ENCODE measurements at regions not wholly inside any gene's neighbourhood (a gene's known extent, or its start where the extent isn't known, plus 50 kb on each side); places are given as distances from the start of the nearest gene placed in this dataset.

GRCh38 chr3:105083945-105084344 is 282.8 kb upstream of the ALCAM start:
- H3K4me1 Mint-ChIP-seq (ENCODE audit: low read depth): no peaks in the 10 kb centered on the region
- H3K36me3 Mint-ChIP-seq (ENCODE audit: low read depth): no peaks in the 10 kb centered on the region
- no peak overlapping the region for H3K4me3 Mint-ChIP-seq (ENCODE audit: low read depth)
- intact Hi-C loops (cut with micrococcal nuclease): no loop called here
- H3K27me3 Mint-ChIP-seq (ENCODE audit: low read depth): no peaks in the 10 kb centered on the region
- no peak overlapping the region for H3K27ac Mint-ChIP-seq
- H3K9me3 Mint-ChIP-seq: no peaks in the 10 kb centered on the region
- DNase-seq (ENCODE audit: low spot score): no peak

- no peak overlapping the region for H3K4me3 Mint-ChIP-seq (ENCODE audit: low read depth)
- DNase-seq (ENCODE audit: low spot score): no peak
- H3K4me1 Mint-ChIP-seq (ENCODE audit: low read depth): no peaks in the 10 kb centered on the region
- H3K27me3 Mint-ChIP-seq (ENCODE audit: low read depth): no peaks in the 10 kb centered on the region
- intact Hi-C loops (cut with micrococcal nuclease): no loop called here
- no peaks in the 10 kb centered on the region for H3K36me3 Mint-ChIP-seq (ENCODE audit: low read depth)
- no peaks in the 10 kb centered on the region for H3K9me3 Mint-ChIP-seq
- no peak overlapping the region for H3K27ac Mint-ChIP-seq
Observed at GRCh38 chr3:105085506-105085905, 281.2 kb upstream of the ALCAM start.

GRCh38 chr3:105093371-105094252 is 273.1 kb upstream of the ALCAM start:
- DNase-seq (ENCODE audit: low spot score): no peak
- Mint-ChIP-seq H3K27me3 (ENCODE audit: low read depth) (no peaks in the 10 kb centered on the region), H3K27ac (no peak overlapping the region), H3K9me3 (no peaks in the 10 kb centered on the region), H3K4me1 (ENCODE audit: low read depth) (no peaks in the 10 kb centered on the region), H3K36me3 (ENCODE audit: low read depth) (no peaks in the 10 kb centered on the region), H3K4me3 (ENCODE audit: low read depth) (no peak overlapping the region)
- intact Hi-C loops (cut with micrococcal nuclease): no loop called here

GRCh38 chr3:105094588-105094987 is 272.1 kb upstream of the ALCAM start:
- no peaks in the 10 kb centered on the region for H3K36me3 Mint-ChIP-seq (ENCODE audit: low read depth)
- H3K9me3 Mint-ChIP-seq: no peaks in the 10 kb centered on the region
- no peaks in the 10 kb centered on the region for H3K27me3 Mint-ChIP-seq (ENCODE audit: low read depth)
- intact Hi-C loops (cut with micrococcal nuclease): no loop called here
- H3K4me1 Mint-ChIP-seq (ENCODE audit: low read depth): no peaks in the 10 kb centered on the region
- no peak overlapping the region for H3K4me3 Mint-ChIP-seq (ENCODE audit: low read depth)
- DNase-seq (ENCODE audit: low spot score): no peak
- no peak overlapping the region for H3K27ac Mint-ChIP-seq

- H3K27me3 Mint-ChIP-seq (ENCODE audit: low read depth): no peaks in the 10 kb centered on the region
Observed at GRCh38 chr3:105096071-105096470, 270.6 kb upstream of the ALCAM start.

GRCh38 chr3:105101603-105102002 is 265.1 kb upstream of the ALCAM start:
- no peaks in the 10 kb centered on the region for H3K27me3 Mint-ChIP-seq (ENCODE audit: low read depth)
- no peak for DNase-seq (ENCODE audit: low spot score)
- no peaks in the 10 kb centered on the region for H3K4me1 Mint-ChIP-seq (ENCODE audit: low read depth)
- no peaks in the 10 kb centered on the region for H3K9me3 Mint-ChIP-seq
- intact Hi-C loops (cut with micrococcal nuclease): no loop called here
- H3K36me3 Mint-ChIP-seq (ENCODE audit: low read depth): no peaks in the 10 kb centered on the region
- H3K4me3 Mint-ChIP-seq (ENCODE audit: low read depth): no peak overlapping the region
- no peak overlapping the region for H3K27ac Mint-ChIP-seq

More at GRCh38 chr3:105096071-105096470, 270.6 kb upstream of the ALCAM start:
- H3K9me3 Mint-ChIP-seq: no peaks in the 10 kb centered on the region
- intact Hi-C loops (cut with micrococcal nuclease): no loop called here
- no peaks in the 10 kb centered on the region for H3K36me3 Mint-ChIP-seq (ENCODE audit: low read depth)
- H3K4me3 Mint-ChIP-seq (ENCODE audit: low read depth): no peak overlapping the region
- no peaks in the 10 kb centered on the region for H3K4me1 Mint-ChIP-seq (ENCODE audit: low read depth)
- H3K27ac Mint-ChIP-seq: no peak overlapping the region
- DNase-seq (ENCODE audit: low spot score): no peak

- Mint-ChIP-seq H3K9me3 (no peaks in the 10 kb centered on the region), H3K4me1 (ENCODE audit: low read depth) (no peaks in the 10 kb centered on the region), H3K27me3 (ENCODE audit: low read depth) (no peaks in the 10 kb centered on the region), H3K27ac (no peak overlapping the region), H3K4me3 (ENCODE audit: low read depth) (no peak overlapping the region), H3K36me3 (ENCODE audit: low read depth) (no peaks in the 10 kb centered on the region)
- intact Hi-C loops (cut with micrococcal nuclease): no loop called here
- DNase-seq (ENCODE audit: low spot score): no peak
Observed at GRCh38 chr3:105103139-105103538, 263.6 kb upstream of the ALCAM start.

- H3K4me1 Mint-ChIP-seq (ENCODE audit: low read depth): no peaks in the 10 kb centered on the region
- H3K27me3 Mint-ChIP-seq (ENCODE audit: low read depth): no peaks in the 10 kb centered on the region
- H3K27ac Mint-ChIP-seq: no peak overlapping the region
- no peaks in the 10 kb centered on the region for H3K36me3 Mint-ChIP-seq (ENCODE audit: low read depth)
- no peak for DNase-seq (ENCODE audit: low spot score)
- intact Hi-C loops (cut with micrococcal nuclease): no loop called here
- H3K4me3 Mint-ChIP-seq (ENCODE audit: low read depth): no peak overlapping the region
- peaks cover 20% of the 10 kb centered on the region for H3K9me3 Mint-ChIP-seq
Observed at GRCh38 chr3:105108823-105109222, 257.9 kb upstream of the ALCAM start.

GRCh38 chr3:105118905-105119304 is 247.8 kb upstream of the ALCAM start:
- no peaks in the 10 kb centered on the region for H3K9me3 Mint-ChIP-seq
- no peaks in the 10 kb centered on the region for H3K36me3 Mint-ChIP-seq (ENCODE audit: low read depth)
- no peak overlapping the region for H3K4me3 Mint-ChIP-seq (ENCODE audit: low read depth)
- intact Hi-C loops (cut with micrococcal nuclease): no loop called here
- H3K4me1 Mint-ChIP-seq (ENCODE audit: low read depth): no peaks in the 10 kb centered on the region
- H3K27me3 Mint-ChIP-seq (ENCODE audit: low read depth): no peaks in the 10 kb centered on the region
- DNase-seq (ENCODE audit: low spot score): no peak
- no peak overlapping the region for H3K27ac Mint-ChIP-seq

- no peaks in the 10 kb centered on the region for H3K27me3 Mint-ChIP-seq (ENCODE audit: low read depth)
- H3K4me1 Mint-ChIP-seq (ENCODE audit: low read depth): no peaks in the 10 kb centered on the region
- no peak overlapping the region for H3K27ac Mint-ChIP-seq
- H3K9me3 Mint-ChIP-seq: no peaks in the 10 kb centered on the region
- H3K36me3 Mint-ChIP-seq (ENCODE audit: low read depth): no peaks in the 10 kb centered on the region
- DNase-seq (ENCODE audit: low spot score): no peak
- no peak overlapping the region for H3K4me3 Mint-ChIP-seq (ENCODE audit: low read depth)
- intact Hi-C loops (cut with micrococcal nuclease): no loop called here
Observed at GRCh38 chr3:105119801-105120340, 246.8 kb upstream of the ALCAM start.

GRCh38 chr3:105130911-105131310 is 235.8 kb upstream of the ALCAM start:
- Mint-ChIP-seq H3K4me1 (ENCODE audit: low read depth) (no peaks in the 10 kb centered on the region), H3K36me3 (ENCODE audit: low read depth) (no peaks in the 10 kb centered on the region), H3K9me3 (peaks cover 14% of the 10 kb centered on the region), H3K27ac (no peak overlapping the region), H3K4me3 (ENCODE audit: low read depth) (no peak overlapping the region), H3K27me3 (ENCODE audit: low read depth) (no peaks in the 10 kb centered on the region)
- DNase-seq (ENCODE audit: low spot score): no peak
- intact Hi-C loops (cut with micrococcal nuclease): no loop called here

- Mint-ChIP-seq H3K36me3 (ENCODE audit: low read depth) (no peaks in the 10 kb centered on the region), H3K9me3 (no peaks in the 10 kb centered on the region), H3K4me1 (ENCODE audit: low read depth) (no peaks in the 10 kb centered on the region), H3K27me3 (ENCODE audit: low read depth) (no peaks in the 10 kb centered on the region), H3K4me3 (ENCODE audit: low read depth) (no peak overlapping the region), H3K27ac (no peak overlapping the region)
- DNase-seq (ENCODE audit: low spot score): no peak
- intact Hi-C loops (cut with micrococcal nuclease): no loop called here
Observed at GRCh38 chr3:105137911-105138310, 228.8 kb upstream of the ALCAM start.

- H3K27ac Mint-ChIP-seq: no peak overlapping the region
- DNase-seq (ENCODE audit: low spot score): no peak
- no peaks in the 10 kb centered on the region for H3K36me3 Mint-ChIP-seq (ENCODE audit: low read depth)
- no peaks in the 10 kb centered on the region for H3K9me3 Mint-ChIP-seq
- H3K4me3 Mint-ChIP-seq (ENCODE audit: low read depth): no peak overlapping the region
- H3K27me3 Mint-ChIP-seq (ENCODE audit: low read depth): no peaks in the 10 kb centered on the region
- H3K4me1 Mint-ChIP-seq (ENCODE audit: low read depth): no peaks in the 10 kb centered on the region
- intact Hi-C loops (cut with micrococcal nuclease): no loop called here
Observed at GRCh38 chr3:105139881-105140560, 226.7 kb upstream of the ALCAM start.

Data from activated T-helper 2 cell treated with anti-CD3 and anti-CD28 coated beads, Interferon-gamma antibody, Interleukin-2, Interleukin-4, amounts not matched to agents 10 μg/mL and 5 μg/mL and 100 μg/mL, durations not matched to agents 14 hours and 24 hours and 36 hours (primary cell).